Endothelial cell of umbilical vein (primary cell): ENCODE measurements at regions not wholly inside any gene's neighbourhood (a gene's known extent, or its start where the extent isn't known, plus 50 kb on each side); places are given as distances from the start of the nearest gene placed in this dataset.

Source experiments
- BruUV-seq: library from RNA; stranded (reverse); fragments of 400-500 nt; replicated peaks from 2 replicates; lab custom pipeline; 2021; lab: Mats Ljungman, UMichigan
- CTCF ChIA-PET: fragments of 300-600, 350-600 bp; sonication (Branson Sonifier 250); formaldehyde crosslinking; loops from one replicate; lab custom pipeline; 2021; ENCODE audit warnings: antibody characterized with exemption, inconsistent platforms; lab: Charles Lee
- POLR2A ChIA-PET: fragments of 300-600, 350-600 bp; sonication (Branson Sonifier 250); formaldehyde crosslinking; loops from one replicate; lab custom pipeline; 2021; ENCODE audit warnings: antibody characterized with exemption, inconsistent platforms; lab: Charles Lee
- DNase-seq: peaks from one replicate; pipeline ENCODE4 v3.0.0-alpha.2; 2011; ENCODE audit warnings: low read depth, low spot score
- FAIRE-seq: peaks from 2 replicates; lab custom pipeline; 2011; peaks lifted over from hg19 to GRCh38; lab: Jason Lieb, UNC
- H2AFZ ChIP-seq: 2 replicates; pipeline ENCODE4 v1.6.0; 2012; ENCODE audit warnings: low read depth, low read length, control low read depth, inconsistent platforms
- H3K27ac ChIP-seq: 2 replicates; pipeline ENCODE4 v1.5.1; 2011; ENCODE audit warnings: low read depth, mild to moderate bottlenecking, control low read depth, low read length, moderate library complexity; ENCODE audit not compliant: insufficient read depth
- H3K27me3 ChIP-seq, 2 experiments: 2 replicates each; pipeline versions ENCODE4 v1.6.0 to v1.6.1; 2011; ENCODE audit warnings: low read length in 2 of 2, mixed read lengths in 1 of 2; ENCODE audit not compliant: control insufficient read depth in 2 of 2, insufficient read depth in 2 of 2
- H3K36me3 ChIP-seq, 2 experiments: 2 replicates in 1 of 2; 3 replicates in 1 of 2; pipeline ENCODE4 v1.5.1; 2011; ENCODE audit warnings: low read length in 2 of 2, mild to moderate bottlenecking in 1 of 2, moderate library complexity in 1 of 2; ENCODE audit not compliant: control insufficient read depth in 2 of 2, insufficient read depth in 2 of 2; ENCODE audit errors: extremely low read depth in 1 of 2
- H3K4me1 ChIP-seq: 3 replicates; pipeline ENCODE4 v1.5.1; 2011; ENCODE audit warnings: mild to moderate bottlenecking, low read length; ENCODE audit not compliant: control insufficient read depth, insufficient read depth; ENCODE audit errors: extremely low read depth
- H3K4me2 ChIP-seq: 2 replicates; pipeline ENCODE4 v1.6.1; 2011; ENCODE audit warnings: low read length, control low read depth, mixed read lengths; ENCODE audit not compliant: insufficient read depth
- H3K4me3 ChIP-seq, 3 experiments: fragments of 200-600 bp in 1 of 3; sonication (generic), shearing (Covaris generic) in 1 of 3; replicated peaks in 1 of 3; 2 replicates each; pipeline ENCODE4 v1.5.1; 2011 to 2016; ENCODE audit warnings: control low read depth in 3 of 3, low read length in 3 of 3, mild to moderate bottlenecking in 2 of 3, inconsistent platforms in 1 of 3, low read depth in 1 of 3, moderate library complexity in 1 of 3; ENCODE audit not compliant: insufficient read depth in 1 of 3
- H3K79me2 ChIP-seq: 2 replicates; pipeline ENCODE4 v1.6.0; 2012; ENCODE audit warnings: low read length, inconsistent platforms; ENCODE audit not compliant: control insufficient read depth, insufficient read depth
- H3K9ac ChIP-seq: replicated peaks from 2 replicates; pipeline ENCODE3; 2011; ENCODE audit warnings: low read length, control low read depth; ENCODE audit not compliant: insufficient read depth; ENCODE audit errors: extremely low read depth
- H3K9me1 ChIP-seq: replicated peaks from 3 replicates; pipeline ENCODE4 v1.6.0; 2011; ENCODE audit warnings: mild to moderate bottlenecking, low read length; ENCODE audit not compliant: control insufficient read depth, insufficient read depth; ENCODE audit errors: extremely low read depth
- H3K9me3 ChIP-seq: replicated peaks from 2 replicates; pipeline ENCODE4 v1.5.1; 2012; ENCODE audit warnings: low read length, inconsistent platforms; ENCODE audit not compliant: control insufficient read depth, insufficient read depth
- H4K20me1 ChIP-seq: replicated peaks from 2 replicates; pipeline ENCODE3; 2011; ENCODE audit warnings: mild to moderate bottlenecking, low read length; ENCODE audit not compliant: control insufficient read depth, insufficient read depth; ENCODE audit errors: extremely low read depth
- EZH2 ChIP-seq: IDR thresholded peaks from 2 replicates; pipeline ENCODE4 v1.6.1; 2012; ENCODE audit warnings: borderline replicate concordance, low read depth, mild to moderate bottlenecking, moderate library complexity, low read length, inconsistent platforms; ENCODE audit not compliant: severe bottlenecking
- FOS ChIP-seq: IDR thresholded peaks from 2 replicates; pipeline ENCODE4 v1.6.1; 2011; ENCODE audit warnings: mild to moderate bottlenecking, low read length, moderate library complexity, borderline replicate concordance; ENCODE audit not compliant: insufficient read depth
- GATA2 ChIP-seq: IDR thresholded peaks from 2 replicates; pipeline ENCODE4 v1.7.0; 2011; ENCODE audit warnings: low read depth, mild to moderate bottlenecking, moderate library complexity, mixed read lengths, low read length; ENCODE audit not compliant: insufficient read length, insufficient read depth
- JUN ChIP-seq: IDR thresholded peaks from 2 replicates; pipeline ENCODE4 v1.6.1; 2011; ENCODE audit warnings: borderline replicate concordance, low read depth; ENCODE audit not compliant: insufficient read length, insufficient read depth
- MYC ChIP-seq: IDR thresholded peaks from one replicate; pipeline ENCODE4 v1.6.1; 2011; ENCODE audit warnings: mild to moderate bottlenecking, low read depth, low read length
- POLR2A ChIP-seq: IDR thresholded peaks from 2 replicates; pipeline ENCODE4 v1.6.1; 2012; ENCODE audit warnings: low read depth, mild to moderate bottlenecking, control low read depth, low read length
- POLR2AphosphoS5 ChIP-seq: IDR thresholded peaks from 2 replicates; pipeline ENCODE4 v1.6.1; 2012; ENCODE audit warnings: low read depth, mild to moderate bottlenecking, control low read depth, low read length, moderate library complexity; ENCODE audit not compliant: insufficient read depth
- dilution Hi-C: fragments of 300-500 bp; cut with MboI; formaldehyde crosslinking; loops from one replicate; pipeline ENCODE4 v1.15.0; 2019; ENCODE audit warnings: low sequenced_read_pairs; ENCODE audit not compliant: extremely low pct_ligation_motif_present
- intact Hi-C: fragments of 100-400 bp; cut with micrococcal nuclease; formaldehyde crosslinking; loops from one replicate; pipeline ENCODE4 v1.10.0; 2022
- TF ChIP-seq, protein P1 (sequence below): IDR thresholded peaks from 2 replicates; pipeline ENCODE4 v1.6.1; 2011; ENCODE audit not compliant: insufficient read depth, insufficient read length
- TF ChIP-seq, protein P2 (sequence below), 2 donors: IDR thresholded peaks; 1 replicate in 1 of 2; 2 replicates in 1 of 2; pipeline ENCODE4 v1.5.1; 2011; ENCODE audit warnings: low read length in 2 of 2, mild to moderate bottlenecking in 2 of 2, moderate library complexity in 2 of 2, control low read depth in 1 of 2, inconsistent platforms in 1 of 2, low read depth in 1 of 2; ENCODE audit not compliant: insufficient read depth in 1 of 2; ENCODE audit errors: extremely low read depth in 1 of 2

DNA sequence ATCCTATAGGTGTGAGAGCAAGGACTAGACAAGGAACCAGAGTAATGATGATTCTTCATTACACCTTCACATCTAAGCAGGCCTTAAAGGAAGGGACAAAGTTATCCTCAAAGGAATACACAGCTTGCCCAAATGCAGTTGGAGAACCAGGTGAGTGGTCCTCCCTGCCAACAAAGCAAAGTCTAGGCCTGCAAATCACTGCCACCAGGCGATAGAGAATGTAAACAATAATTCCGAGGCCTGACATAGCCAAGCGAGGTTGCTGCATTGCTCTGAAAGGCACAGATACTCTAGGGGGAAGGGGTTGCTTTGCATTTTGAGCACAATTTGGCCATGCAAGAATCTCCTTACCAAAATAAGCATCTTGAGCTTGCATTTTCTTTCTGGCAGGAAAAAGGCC is 178.2 kb upstream of the FAT1 start:
- H3K4me2 ChIP-seq, result no peak overlapping the region
- H3K27me3 ChIP-seq, result no peaks in the 10 kb centered on the region
- TF ChIP-seq, protein P1, sequence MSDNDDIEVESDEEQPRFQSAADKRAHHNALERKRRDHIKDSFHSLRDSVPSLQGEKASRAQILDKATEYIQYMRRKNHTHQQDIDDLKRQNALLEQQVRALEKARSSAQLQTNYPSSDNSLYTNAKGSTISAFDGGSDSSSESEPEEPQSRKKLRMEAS, result no peak
- TF ChIP-seq MYC (no peak), POLR2AphosphoS5 (no peak), JUN (no peak), GATA2 (no peak), FOS (no peak), EZH2 (no peak)
- H3K4me3 ChIP-seq, result no peak overlapping the region
- no peaks in the 10 kb centered on the region for H3K9me1 ChIP-seq
- no peaks in the 10 kb centered on the region for H3K9me3 ChIP-seq
- peak overlapping the region; percentile 96 for H3K27ac ChIP-seq
- H3K36me3 ChIP-seq, result no peaks in the 10 kb centered on the region
- H3K4me1 ChIP-seq, result peaks cover 18% of the 10 kb centered on the region
- dilution Hi-C loops (no loop called here), intact Hi-C loops (loop anchor here (2.0 kb wide), 1 partner anchor 35 kb away; no protein-coding TSS in a partner anchor)
- no peaks in the 10 kb centered on the region for H4K20me1 ChIP-seq
- H3K79me2 ChIP-seq, result no peaks in the 10 kb centered on the region
- no peak overlapping the region for H3K9ac ChIP-seq
- POLR2A ChIA-PET, result no interaction called here
- CTCF ChIA-PET, result no interaction called here
- BruUV-seq, result no TSS peak
- FAIRE-seq (no peak), DNase-seq (no peak)
- H2AFZ ChIP-seq, result no peak overlapping the region

DNA sequence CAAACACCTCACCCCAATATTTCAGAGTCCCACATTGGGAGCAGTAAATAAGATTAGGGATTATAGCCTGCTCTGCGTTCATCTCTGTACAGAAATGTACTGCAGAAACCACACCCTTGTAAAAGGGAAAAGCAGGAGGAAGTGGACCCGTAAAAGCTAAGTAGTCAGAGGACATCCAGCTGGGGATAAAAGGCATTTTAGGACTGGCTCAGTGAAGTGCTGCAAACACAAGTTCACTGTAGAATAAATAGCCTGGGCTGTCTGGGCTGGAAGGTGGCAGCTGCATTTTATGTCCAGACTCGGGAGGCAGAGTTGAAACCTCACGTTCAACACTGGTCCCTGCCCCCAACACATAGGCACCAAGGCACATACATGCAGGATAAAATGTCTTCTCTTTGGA is 178.7 kb upstream of the FAT1 start:
- intact Hi-C loops (no loop called here), dilution Hi-C loops (no loop called here)
- no peak overlapping the region for H2AFZ ChIP-seq

More for the DNA sequence above, 178.7 kb upstream of the FAT1 start:
- H3K9me1 ChIP-seq, result no peaks in the 10 kb centered on the region
- H3K9ac ChIP-seq, result no peak overlapping the region
- no peak for TF ChIP-seq GATA2
- TF ChIP-seq POLR2A, result no peak
- no peak for TF ChIP-seq MYC
- TF ChIP-seq POLR2AphosphoS5, result no peak
- TF ChIP-seq EZH2, result no peak
- no peak for TF ChIP-seq FOS
- TF ChIP-seq JUN, result no peak
- TF ChIP-seq, protein P2, sequence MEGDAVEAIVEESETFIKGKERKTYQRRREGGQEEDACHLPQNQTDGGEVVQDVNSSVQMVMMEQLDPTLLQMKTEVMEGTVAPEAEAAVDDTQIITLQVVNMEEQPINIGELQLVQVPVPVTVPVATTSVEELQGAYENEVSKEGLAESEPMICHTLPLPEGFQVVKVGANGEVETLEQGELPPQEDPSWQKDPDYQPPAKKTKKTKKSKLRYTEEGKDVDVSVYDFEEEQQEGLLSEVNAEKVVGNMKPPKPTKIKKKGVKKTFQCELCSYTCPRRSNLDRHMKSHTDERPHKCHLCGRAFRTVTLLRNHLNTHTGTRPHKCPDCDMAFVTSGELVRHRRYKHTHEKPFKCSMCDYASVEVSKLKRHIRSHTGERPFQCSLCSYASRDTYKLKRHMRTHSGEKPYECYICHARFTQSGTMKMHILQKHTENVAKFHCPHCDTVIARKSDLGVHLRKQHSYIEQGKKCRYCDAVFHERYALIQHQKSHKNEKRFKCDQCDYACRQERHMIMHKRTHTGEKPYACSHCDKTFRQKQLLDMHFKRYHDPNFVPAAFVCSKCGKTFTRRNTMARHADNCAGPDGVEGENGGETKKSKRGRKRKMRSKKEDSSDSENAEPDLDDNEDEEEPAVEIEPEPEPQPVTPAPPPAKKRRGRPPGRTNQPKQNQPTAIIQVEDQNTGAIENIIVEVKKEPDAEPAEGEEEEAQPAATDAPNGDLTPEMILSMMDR (IDR thresholded peaks at IDR 0.05; ENCODE audit: extremely low read depth in 1 of 2, insufficient read depth in 1 of 2, low read depth in 1 of 2, low read length in 2 of 2), result no peak
- TF ChIP-seq, protein P1, result no peak
- no peaks in the 10 kb centered on the region for H3K36me3 ChIP-seq
- H3K27me3 ChIP-seq, result no peaks in the 10 kb centered on the region
- H3K27ac ChIP-seq, result no peak overlapping the region
- no peak overlapping the region for H3K4me2 ChIP-seq
- CTCF ChIA-PET, result interaction anchor here (1.0 kb wide), 1 partner anchor 9 kb away, joined by 3 read pairs; no protein-coding TSS in a partner anchor
- peaks cover 18% of the 10 kb centered on the region for H3K4me1 ChIP-seq
- no peak for DNase-seq
- no peak for FAIRE-seq
- H3K9me3 ChIP-seq, result no peaks in the 10 kb centered on the region
- POLR2A ChIA-PET, result no interaction called here
- H3K4me3 ChIP-seq, result no peak overlapping the region
- no TSS peak for BruUV-seq
- H3K79me2 ChIP-seq, result no peaks in the 10 kb centered on the region
- no peaks in the 10 kb centered on the region for H4K20me1 ChIP-seq
